ENCODE measurements at regions not wholly inside any gene's neighbourhood (a gene's known extent, or its start where the extent isn't known, plus 50 kb on each side); places are given as distances from the start of the nearest gene placed in this dataset.
A peak's percentile ranks its signal among the peaks of the same experiment; 100 is the strongest.

- DNase-seq (ENCODE audit: low spot score), result no peak
These were observed 152.9 kb upstream of the RGMA start for GRCh38 chr15:93241696-93242585.

- no peak for DNase-seq (ENCODE audit: low spot score)
These were observed 151.0 kb upstream of the RGMA start for GRCh38 chr15:93239993-93240392.

- DNase-seq (ENCODE audit: low spot score), result no peak
These were observed 150.6 kb upstream of the RGMA start for GRCh38 chr15:93239591-93239990.

DNA sequence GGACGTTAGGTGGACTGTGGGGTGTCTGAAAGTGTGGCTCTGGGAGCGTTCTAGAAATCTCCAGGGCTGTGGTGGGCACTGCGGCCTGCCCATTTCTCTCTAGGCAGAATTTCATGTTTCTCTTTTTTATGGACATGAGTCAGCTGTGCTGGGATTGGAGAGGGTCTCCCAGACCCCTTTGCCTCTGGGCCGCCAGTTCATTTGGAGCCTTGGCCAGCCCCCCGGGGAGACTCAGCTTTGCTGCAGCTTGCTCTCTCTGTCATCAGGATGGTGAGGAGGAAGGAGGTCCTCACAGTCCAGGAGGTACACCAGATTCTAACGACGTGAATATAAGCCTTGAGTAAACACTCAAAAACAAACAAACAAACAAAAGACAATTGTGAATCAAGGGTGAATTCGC is 149.6 kb upstream of the RGMA start:
- no peak for DNase-seq (ENCODE audit: low spot score)

DNA sequence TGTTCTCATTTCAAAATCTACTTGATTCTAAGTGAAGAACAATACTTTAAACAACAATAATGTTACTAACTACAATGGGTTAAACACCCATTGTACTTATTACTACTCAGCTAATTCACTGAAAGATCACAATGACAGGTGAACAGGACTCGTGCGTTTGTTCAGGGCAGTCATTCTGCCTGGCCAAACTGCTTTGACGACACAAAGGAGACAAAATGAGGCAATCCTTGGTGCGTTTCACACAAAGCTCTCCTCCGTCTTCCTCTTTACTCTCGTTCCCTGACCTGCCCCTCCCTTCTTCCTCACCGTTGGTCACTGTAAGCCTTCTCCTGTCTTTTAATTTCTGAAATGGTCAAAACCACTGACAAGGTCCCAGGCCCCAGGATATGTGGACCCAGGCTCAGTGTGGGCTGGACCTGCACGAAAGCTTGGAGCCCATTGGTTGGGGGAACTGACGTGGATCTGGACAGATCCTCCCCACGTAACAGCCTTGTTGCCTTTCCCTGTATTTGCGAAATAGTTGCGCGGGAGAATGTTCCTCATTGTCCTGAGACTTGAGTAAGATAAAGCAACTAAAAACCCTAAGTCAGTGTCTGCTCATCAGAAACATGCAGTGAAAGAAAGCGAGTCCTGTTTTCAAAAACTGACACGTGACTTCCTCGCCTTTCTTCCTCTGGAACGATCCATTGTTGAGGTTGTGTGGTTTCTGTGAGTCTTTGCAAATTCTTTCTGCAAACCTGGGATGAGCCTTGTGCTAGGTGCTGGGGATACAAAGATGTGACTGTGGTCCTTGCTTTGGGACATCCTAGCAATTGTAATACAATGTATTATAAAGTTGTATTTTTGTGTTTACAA is 147.1 kb upstream of the RGMA start:
- DNase-seq (ENCODE audit: low spot score), result peak; percentile 48

- DNase-seq (ENCODE audit: low spot score), result no peak
These were observed 146.3 kb upstream of the RGMA start for GRCh38 chr15:93235269-93235668.

DNA sequence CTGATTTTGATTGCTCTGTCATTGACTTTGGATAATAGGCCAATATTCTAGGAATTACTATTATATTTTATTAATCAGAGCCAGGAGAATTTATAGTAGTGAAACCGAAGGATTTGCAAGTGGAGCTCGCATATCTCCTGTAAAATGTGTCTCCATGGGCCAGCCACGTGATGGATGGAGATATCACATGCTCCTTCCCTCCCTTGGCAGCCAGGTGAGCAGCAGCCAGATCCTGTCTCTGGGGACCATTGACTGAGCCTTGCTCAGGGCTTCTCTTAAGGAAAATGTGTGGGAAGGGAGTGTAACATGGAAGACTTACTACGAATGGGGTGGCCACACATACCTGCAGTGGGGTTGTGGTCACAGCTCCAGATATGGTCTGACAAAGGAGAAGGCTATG is 144.7 kb upstream of the RGMA start:
- DNase-seq (ENCODE audit: low spot score), result no peak

GRCh38 chr15:93232845-93233244 is 143.8 kb upstream of the RGMA start:
- DNase-seq (ENCODE audit: low spot score), result no peak

DNA sequence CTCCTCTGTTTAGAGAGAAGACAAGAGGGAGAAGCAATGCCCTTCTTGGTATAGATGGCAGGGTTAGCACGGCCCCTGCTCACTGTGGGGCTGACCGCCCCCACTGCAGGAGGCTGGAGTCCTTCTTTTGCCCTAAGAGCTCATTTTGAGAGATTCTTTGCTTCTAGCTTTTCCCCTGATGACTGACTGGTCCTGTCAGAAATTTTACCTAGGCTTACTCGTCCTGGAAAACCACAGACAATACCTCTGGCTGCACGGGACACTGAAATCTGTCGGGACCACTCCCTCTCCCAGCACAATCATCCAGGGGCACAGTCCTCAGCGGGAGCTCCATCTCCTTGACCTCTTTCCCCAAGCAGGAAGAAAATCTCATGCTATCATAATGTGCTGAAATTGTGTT is 143.0 kb upstream of the RGMA start:
- no peak for DNase-seq (ENCODE audit: low spot score)

DNA sequence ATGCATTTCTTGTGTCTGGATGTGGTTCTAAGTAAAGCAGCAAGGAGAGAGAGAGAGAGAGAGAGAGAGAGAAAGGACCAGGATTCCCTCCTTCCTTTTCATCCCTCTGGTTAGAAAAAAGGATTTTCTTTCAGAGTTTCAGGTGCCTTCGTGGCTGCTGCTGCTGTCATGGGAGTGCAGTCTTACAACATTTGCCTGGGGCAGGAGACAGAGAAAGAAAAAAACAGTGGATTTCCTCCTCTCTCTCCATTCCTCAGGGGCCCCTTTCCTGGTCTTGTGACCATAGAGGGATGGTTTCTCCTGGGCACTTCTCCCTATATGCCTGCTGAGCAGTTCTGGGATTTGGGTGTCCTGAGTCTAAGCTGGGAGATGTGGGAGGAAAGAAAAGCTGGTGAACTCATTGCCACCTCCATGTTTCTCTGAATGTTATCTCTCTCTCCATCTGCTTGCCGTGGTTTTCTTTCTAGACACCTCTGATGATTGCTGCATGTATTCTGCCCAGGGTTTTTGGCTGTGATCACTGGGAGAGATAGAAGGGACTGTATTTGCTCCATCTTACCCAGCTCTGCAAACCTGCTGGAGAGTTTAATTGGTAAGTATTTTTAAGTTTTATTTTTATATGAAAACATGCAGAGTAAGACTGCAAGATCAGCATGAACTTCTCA is 142.4 kb upstream of the RGMA start:
- DNase-seq (ENCODE audit: low spot score), result no peak

- no peak for DNase-seq (ENCODE audit: low spot score)
These were observed 139.5 kb upstream of the RGMA start for GRCh38 chr15:93228546-93228945.

DNA sequence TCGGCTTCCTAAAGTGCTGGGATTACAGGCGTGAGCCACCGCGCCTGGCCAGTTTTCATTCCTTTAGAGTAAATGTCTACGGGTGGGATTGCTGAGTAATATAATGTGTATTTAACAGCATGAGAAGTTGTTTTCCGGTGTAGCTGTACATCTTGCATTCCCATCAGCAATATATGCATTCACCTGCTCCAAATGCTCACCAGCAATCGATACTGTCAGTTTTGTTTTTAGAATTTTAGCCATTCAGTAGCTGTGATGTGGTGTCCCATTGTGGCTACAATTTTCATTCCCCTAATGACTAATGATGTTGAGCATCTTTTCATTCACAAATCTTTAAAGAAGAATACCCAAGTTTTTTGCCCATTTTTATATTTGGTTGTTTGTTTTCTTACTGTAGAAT is 134.8 kb upstream of the RGMA start:
- no peak for DNase-seq (ENCODE audit: low spot score)

- no peak for DNase-seq (ENCODE audit: low spot score)
These were observed 132.7 kb upstream of the RGMA start for GRCh38 chr15:93221759-93222158.

GRCh38 chr15:93219859-93220420 is 130.9 kb upstream of the RGMA start:
- no peak for DNase-seq (ENCODE audit: low spot score)

DNA sequence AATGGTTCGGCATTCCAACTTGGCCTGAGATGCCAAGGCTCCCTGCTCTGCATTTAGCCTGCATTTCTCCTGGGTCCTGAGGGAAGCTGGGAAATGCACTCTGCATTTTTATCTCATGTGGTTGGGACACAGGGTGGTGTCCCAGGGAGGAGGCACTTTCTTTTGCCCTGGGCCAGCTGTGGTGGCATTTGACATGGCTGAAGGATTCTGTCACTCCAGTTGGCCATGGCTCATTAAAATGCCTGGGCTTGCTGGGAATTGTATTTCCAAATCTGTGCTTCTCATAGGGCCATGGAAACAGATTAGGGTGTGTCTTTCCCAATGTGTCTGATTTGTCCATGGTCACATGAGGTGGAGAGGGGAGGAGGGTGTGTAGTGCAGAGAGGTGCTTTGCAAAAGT is 128.3 kb upstream of the RGMA start:
- DNase-seq (ENCODE audit: low spot score), result no peak

DNA sequence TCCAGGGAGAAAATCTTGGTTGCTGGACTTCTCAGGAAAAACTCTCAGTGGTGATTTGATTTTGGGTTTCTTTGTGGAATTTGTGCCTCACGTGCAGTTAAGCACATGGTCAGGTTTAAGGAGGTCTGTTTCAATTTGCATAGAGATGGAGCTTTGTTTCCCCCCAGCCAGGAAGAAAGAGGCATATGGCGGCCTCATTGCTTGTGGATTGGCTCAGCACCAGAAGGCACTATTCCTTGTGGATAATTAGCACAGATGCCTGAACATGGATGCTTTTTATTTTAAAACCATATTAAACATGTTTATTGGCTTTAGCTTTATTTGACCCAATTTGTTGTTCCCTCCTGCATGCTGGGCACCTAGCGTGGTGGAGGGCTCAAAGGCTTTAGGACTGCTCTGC is 125.1 kb upstream of the RGMA start:
- no peak for DNase-seq (ENCODE audit: low spot score)

- DNase-seq (ENCODE audit: low spot score), result no peak
These were observed 124.3 kb upstream of the RGMA start for GRCh38 chr15:93213281-93213680.

DNA sequence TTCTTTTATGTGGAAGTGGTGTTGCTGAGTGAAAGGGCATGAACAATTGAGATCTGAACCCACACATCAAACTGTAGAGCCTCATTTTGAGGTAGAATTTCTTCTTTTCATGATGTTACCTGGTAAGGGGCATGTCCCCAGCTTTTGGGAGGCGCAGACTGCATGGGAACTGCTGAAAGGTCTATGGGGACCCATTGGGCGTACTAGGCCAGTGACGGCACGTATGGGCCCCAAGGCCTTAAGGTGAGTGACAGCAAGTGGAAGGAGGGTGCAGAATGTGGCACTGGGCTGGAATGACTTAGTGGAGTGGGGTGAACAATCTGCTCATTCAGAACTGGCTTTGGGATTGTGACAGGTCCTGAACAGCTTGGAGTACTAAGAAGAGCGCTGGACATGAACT is 123.6 kb upstream of the RGMA start:
- DNase-seq (ENCODE audit: low spot score), result no peak

DNA sequence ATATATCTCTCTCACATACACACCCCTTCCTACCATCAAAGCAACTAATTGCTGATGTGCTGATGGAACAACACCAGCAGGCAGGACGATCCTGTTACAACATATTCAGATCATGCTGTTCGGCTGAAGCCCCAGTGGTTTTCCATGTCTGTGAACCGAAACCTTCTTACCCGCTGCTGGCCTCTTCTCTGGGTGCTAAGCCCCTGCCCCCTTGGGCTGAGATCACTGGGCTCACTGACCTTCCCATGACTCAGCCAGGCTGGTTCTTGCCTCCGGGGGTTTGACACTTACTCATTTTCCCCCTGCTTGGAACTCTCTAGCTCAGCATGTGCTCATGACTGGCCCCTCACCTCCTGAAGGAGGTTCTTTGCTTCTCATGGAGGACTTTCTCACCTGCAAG is 122.0 kb upstream of the RGMA start:
- DNase-seq (ENCODE audit: low spot score), result no peak

DNA sequence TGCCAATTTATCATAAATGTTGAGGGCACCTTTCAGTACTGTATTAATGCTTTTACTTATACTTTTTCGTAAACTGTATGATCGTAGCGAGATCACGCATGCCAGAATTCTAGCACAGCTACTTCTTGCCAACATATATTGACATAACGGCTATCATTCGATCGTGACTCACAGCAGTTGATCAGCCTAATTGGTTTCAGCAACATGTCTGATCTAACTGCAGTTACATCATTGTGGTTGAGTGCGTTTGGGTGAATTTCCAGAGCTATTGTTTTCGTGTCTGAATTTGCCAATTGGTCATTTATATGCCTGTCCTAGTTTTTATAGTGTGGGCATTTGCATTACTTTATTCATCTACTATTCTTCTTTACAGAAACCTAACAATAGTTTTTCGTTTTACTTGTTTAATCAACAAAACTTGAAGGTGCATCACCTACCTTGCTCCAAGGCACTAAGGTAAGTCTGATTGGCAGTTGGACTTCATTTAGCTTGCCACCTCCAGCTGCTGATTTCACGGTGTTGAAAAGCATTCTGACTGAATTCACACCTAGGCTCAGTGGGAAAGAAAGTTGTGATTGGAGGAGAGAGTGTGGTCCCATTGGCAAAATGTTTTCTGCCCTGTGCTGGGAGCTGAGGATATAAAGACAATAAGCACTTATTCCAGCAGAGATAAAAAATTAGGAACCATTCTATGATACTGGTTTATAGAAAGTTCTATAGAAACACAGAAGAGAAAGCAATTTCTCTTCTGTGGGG is 120.9 kb upstream of the RGMA start:
- DNase-seq (ENCODE audit: low spot score), result no peak

- DNase-seq (ENCODE audit: low spot score), result no peak
These were observed 117.9 kb upstream of the RGMA start for GRCh38 chr15:93206893-93207292.
